Vagina (tissue), 2 donors: ENCODE measurements at regions not wholly inside any gene's neighbourhood (a gene's known extent, or its start where the extent isn't known, plus 50 kb on each side); places are given as distances from the start of the nearest gene placed in this dataset.

Experiments used
- POLR2AphosphoS5 ChIP-seq, 2 donors: sonication (generic); formaldehyde crosslinking; IDR thresholded peaks; one replicate each; pipeline ENCODE4 v1.9.0; 2017; ENCODE audit warnings: antibody characterized with exemption in 2 of 2, mild to moderate bottlenecking in 2 of 2, low read depth in 1 of 2; ENCODE audit not compliant: insufficient read depth in 1 of 2
- TF ChIP-seq, protein P1 (sequence below), 3 experiments: fragments of 450-650 bp in 2 of 3; fragments of 200-600 bp in 1 of 3; sonication (generic) in 1 of 3; IDR thresholded peaks; one replicate each; pipeline ENCODE4 v1.5.1; 2017 to 2019; ENCODE audit warnings: antibody characterized with exemption in 3 of 3, mild to moderate bottlenecking in 2 of 3, moderate library complexity in 2 of 3

DNA sequence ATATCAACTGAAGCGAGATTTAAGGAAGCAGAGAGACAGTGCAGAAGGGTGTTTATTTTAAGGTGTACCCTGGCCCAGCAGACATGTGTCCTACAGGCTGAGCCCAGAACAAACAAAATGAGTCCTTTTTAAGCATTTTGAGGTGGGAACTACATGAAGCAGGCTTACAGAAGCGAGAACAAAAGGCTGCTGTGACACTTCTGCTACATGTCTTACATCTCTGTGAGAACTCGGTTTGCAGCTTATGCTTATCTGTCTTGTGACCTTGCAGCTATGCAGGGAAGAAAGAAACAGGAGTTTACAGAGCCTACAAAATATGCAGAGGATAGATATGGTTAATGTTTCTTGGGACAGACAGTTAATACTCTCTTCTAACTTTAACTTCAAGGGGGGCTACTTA lies 295.9 kb downstream of the CEMIP2 start:
- no peak for TF ChIP-seq POLR2AphosphoS5 (IDR thresholded peaks at IDR 0.05; ENCODE audit: insufficient read depth in 1 of 2, low read depth in 1 of 2)
- TF ChIP-seq, protein P1, sequence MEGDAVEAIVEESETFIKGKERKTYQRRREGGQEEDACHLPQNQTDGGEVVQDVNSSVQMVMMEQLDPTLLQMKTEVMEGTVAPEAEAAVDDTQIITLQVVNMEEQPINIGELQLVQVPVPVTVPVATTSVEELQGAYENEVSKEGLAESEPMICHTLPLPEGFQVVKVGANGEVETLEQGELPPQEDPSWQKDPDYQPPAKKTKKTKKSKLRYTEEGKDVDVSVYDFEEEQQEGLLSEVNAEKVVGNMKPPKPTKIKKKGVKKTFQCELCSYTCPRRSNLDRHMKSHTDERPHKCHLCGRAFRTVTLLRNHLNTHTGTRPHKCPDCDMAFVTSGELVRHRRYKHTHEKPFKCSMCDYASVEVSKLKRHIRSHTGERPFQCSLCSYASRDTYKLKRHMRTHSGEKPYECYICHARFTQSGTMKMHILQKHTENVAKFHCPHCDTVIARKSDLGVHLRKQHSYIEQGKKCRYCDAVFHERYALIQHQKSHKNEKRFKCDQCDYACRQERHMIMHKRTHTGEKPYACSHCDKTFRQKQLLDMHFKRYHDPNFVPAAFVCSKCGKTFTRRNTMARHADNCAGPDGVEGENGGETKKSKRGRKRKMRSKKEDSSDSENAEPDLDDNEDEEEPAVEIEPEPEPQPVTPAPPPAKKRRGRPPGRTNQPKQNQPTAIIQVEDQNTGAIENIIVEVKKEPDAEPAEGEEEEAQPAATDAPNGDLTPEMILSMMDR (IDR thresholded peaks at IDR 0.05), result no peak
